ENCODE measurements at regions not wholly inside any gene's neighbourhood (a gene's known extent, or its start where the extent isn't known, plus 50 kb on each side); places are given as distances from the start of the nearest gene placed in this dataset.

DNA sequence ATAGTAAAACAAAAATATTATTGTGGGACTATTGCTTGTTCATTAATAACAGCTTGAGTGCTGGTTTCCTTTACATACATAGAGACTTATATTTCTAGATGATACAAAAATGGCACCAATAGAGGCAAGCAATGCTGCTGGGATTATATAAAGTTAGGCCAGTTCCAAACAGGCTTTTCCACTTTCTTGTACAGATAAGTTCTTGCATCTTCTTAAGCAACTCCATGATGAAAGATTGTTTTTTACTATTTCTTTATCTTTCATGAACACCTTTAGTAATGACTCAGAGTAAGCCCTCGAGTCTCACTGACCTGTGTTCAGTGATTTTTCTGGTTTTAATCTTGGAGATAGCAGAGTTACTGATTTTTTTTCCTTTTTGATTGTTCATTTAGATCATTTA is 324.4 kb downstream of the PRR16 start:
- TF ChIP-seq, protein P1, sequence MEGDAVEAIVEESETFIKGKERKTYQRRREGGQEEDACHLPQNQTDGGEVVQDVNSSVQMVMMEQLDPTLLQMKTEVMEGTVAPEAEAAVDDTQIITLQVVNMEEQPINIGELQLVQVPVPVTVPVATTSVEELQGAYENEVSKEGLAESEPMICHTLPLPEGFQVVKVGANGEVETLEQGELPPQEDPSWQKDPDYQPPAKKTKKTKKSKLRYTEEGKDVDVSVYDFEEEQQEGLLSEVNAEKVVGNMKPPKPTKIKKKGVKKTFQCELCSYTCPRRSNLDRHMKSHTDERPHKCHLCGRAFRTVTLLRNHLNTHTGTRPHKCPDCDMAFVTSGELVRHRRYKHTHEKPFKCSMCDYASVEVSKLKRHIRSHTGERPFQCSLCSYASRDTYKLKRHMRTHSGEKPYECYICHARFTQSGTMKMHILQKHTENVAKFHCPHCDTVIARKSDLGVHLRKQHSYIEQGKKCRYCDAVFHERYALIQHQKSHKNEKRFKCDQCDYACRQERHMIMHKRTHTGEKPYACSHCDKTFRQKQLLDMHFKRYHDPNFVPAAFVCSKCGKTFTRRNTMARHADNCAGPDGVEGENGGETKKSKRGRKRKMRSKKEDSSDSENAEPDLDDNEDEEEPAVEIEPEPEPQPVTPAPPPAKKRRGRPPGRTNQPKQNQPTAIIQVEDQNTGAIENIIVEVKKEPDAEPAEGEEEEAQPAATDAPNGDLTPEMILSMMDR (IDR thresholded peaks at IDR 0.05), result no peak
- TF ChIP-seq POLR2A (IDR thresholded peaks at IDR 0.05), result no peak

Measured in thyroid gland (tissue), 4 donors.